Ramos (cell line): ENCODE measurements at regions not wholly inside any gene's neighbourhood (a gene's known extent, or its start where the extent isn't known, plus 50 kb on each side); places are given as distances from the start of the nearest gene placed in this dataset.

Experiments used
- in situ Hi-C: fragments of 300-500 bp; cut with MboI; formaldehyde crosslinking; loops from one replicate; pipeline ENCODE4 v1.14.3; 2022; ENCODE audit warnings: low sequenced_read_pairs; ENCODE audit not compliant: unreplicated experiment

DNA sequence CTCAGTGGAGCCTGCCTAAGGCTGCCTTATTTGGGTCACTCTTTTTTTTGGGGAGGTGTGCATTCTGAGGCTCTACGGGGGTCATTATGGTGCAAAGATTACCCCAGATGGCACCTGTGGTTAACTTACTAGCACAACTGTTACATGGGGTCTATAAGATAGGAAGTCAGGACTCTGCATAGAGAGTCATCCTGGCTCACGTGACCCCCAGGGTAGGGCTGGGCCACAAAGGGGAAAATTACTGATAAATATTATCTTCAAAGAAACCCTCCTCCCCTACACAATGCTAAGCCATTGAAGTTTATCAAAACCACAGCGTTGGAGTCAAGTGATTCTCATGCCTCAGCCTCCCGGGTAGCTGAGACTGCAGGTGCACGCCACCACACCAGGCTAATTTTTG lies 397.1 kb downstream of the MN1 start:
- in situ Hi-C loops: loop anchor here (10.0 to 25.0 kb wide), 3 partner anchors 60 to 608 kb away; partner anchors contain the start of gene MN1

DNA sequence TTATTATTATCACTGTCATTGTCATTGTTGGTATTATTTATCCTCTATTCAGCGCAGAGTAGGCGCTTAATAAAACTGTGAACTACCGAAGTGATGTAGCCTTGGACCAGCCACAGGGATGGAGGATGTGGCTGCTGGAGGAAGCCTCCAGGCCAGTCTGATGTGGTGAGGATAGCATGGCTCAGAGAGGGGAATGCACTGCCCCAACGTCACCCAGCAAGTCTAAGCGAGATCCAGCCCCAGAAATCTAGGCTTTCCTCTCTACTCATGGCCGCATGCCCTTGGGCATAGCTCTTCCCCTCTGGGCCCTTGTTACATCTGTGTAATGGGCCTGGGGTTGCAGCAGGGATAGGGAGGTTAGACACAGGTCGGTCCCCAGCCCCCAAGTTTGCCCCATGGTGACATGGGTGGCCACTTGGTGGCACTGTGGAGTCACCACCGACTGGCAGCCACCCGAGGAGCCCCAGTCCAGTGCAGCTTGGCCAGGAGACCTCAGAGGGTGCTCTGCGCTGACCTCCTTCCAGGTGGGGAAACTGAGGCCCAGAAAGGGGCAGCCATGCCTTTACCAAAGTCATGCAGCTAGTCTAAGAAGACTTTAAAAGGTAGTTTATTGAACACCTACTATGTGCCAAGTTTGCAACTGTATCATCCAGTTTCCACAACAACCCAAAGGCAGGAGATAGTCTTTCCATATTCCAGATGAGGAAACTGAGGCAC lies 395.7 kb downstream of the MN1 start:
- in situ Hi-C loops: loop anchor here (10.0 to 25.0 kb wide), 3 partner anchors 61 to 606 kb away; partner anchors contain the start of gene MN1

DNA sequence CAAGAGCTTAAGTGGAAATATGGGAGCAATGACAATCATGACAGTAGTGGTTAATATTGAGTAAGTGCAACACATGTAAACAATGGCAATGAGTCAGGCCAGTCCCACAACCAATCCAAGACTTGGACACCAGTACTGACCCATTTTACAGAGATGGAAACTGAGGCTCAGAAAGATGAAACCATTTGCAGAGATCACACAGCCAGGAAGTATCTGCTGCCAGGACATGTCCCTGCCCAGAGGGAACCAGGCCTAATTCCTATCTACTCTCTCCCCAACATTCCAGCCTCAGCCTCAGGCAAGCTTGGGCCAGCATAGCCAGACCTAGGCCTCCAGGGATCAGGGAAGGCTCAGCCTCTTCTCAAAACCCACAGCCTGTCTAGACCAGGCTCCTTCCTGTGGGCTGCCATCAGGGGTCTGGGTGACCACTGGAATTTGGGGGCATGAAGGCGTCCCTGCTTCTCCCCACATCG lies 395.1 kb downstream of the MN1 start:
- in situ Hi-C loops: loop anchor here (10.0 to 25.0 kb wide), 3 partner anchors 62 to 606 kb away; partner anchors contain the start of gene MN1

DNA sequence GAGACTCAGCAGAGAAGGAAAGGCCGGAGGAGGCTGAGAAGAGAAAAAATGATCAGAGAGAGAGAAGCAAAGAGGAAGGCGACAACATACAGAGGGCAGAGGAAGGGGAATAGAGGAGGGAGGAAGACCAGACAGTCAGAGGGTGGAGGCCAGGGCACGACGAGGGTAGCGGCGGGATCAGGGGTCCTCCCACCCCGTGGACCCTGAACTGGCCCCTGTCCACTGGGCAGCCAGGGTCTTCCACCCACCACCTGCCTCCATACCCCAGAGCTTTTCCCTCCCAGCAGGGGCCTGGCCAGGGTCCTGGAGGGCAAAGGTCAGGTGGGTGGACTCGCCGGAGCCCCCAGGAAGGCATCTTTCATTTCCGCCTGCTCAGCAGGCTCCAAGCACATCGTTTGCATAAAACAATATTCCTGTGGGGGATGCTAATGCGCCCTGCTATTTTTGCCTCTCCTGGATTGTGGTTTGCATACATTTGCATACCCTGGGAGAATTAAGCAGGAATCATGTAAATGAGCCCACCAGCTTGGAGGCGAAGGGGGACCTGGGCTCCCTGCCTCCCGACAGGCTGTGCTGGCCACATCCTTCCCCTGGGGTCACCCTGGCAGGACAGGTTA lies 394.1 kb downstream of the MN1 start:
- in situ Hi-C loops: loop anchor here (10.0 to 25.0 kb wide), 3 partner anchors 63 to 605 kb away; partner anchors contain the start of gene MN1

DNA sequence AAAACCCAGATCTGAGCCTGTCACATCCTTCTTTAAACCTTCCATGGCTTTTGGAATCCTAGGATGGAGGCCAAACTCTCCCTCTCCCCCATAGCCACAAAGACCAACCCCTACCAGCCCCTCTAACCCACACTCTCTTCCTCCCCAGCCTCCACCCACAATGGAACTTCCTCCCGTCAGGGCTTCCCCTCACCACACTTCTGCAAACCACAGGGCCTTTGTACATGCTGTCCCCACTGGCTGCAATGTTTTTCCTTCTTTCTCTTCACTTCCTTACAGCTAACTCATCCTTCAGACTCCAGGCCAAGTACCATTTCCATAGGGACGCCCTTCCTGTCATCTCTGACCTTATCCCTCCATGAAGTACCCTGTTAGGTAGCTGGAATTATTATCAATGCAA lies 393.5 kb downstream of the MN1 start:
- in situ Hi-C loops: loop anchor here (10.0 to 25.0 kb wide), 3 partner anchors 63 to 604 kb away; partner anchors contain the start of gene MN1

DNA sequence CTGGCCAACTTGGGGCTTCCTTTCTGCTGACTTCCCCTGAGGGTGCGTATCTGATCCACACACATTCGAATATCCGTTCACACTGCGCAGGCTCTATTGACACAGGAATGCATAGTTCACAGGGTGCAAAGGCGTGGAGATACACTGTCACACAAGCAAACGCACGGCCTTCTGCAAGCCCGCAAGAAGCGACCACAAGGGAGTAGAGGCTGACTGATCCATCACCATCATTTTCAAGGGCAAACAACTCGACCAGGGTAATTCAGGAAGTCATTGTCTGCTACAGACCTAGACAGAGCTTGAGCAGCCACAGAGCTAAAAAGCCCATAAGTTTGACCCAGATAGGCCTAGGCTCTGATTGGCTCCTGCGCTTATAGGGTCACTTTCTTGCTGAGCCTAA lies 392.3 kb downstream of the MN1 start:
- in situ Hi-C loops: loop anchor here (10.0 to 25.0 kb wide), 3 partner anchors 64 to 603 kb away; partner anchors contain the start of gene MN1

DNA sequence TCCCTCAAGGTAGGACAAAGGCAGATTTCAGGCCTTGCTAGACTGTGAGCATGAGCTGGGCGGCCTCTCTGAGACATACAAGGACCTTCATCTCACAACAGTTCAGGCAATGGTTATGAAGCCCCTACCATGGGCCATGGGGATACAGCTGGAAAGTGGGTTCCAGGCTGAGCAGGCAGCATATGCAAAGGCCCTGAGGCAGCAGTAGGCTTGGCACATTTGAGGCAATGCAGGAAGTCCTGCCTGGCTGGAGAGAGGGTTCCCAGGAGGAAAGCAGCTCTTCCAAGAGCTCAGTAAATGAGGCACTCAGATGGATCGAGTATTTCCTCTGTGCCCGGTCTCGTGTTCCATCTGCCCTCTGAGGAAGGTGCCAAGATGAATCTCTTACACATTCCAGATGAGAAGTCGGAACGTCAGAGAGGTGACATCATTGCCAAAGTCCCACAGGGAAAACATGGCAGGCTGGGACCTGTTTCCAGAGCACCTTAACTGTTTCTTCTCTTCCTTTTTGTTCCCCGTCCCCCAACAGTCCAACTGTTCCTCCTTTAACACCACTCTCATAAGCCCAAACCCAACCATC lies 388.6 kb downstream of the MN1 start:
- in situ Hi-C loops: loop anchor here (25.0 kb wide), 1 partner anchor 599 kb away; no protein-coding TSS in a partner anchor

DNA sequence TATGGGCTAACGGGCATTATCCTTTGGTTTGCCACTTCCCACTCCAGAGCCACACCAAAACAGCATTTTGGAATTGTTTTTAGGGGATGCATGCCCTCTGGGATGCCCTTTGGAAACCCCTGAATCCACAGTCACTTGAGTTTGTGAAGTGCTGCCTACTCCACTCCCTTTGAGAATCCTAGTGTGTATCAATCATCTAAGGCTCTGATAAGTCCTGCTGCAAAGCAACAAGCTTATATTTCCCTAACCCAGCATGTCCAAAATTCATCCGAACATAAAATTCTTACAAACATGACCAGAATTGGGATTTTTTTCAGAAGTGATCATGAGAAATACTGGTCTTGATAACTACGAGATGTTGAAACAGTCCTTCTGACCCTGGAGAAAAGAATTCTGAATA lies 387.9 kb downstream of the MN1 start:
- in situ Hi-C loops: loop anchor here (25.0 kb wide), 1 partner anchor 599 kb away; no protein-coding TSS in a partner anchor

DNA sequence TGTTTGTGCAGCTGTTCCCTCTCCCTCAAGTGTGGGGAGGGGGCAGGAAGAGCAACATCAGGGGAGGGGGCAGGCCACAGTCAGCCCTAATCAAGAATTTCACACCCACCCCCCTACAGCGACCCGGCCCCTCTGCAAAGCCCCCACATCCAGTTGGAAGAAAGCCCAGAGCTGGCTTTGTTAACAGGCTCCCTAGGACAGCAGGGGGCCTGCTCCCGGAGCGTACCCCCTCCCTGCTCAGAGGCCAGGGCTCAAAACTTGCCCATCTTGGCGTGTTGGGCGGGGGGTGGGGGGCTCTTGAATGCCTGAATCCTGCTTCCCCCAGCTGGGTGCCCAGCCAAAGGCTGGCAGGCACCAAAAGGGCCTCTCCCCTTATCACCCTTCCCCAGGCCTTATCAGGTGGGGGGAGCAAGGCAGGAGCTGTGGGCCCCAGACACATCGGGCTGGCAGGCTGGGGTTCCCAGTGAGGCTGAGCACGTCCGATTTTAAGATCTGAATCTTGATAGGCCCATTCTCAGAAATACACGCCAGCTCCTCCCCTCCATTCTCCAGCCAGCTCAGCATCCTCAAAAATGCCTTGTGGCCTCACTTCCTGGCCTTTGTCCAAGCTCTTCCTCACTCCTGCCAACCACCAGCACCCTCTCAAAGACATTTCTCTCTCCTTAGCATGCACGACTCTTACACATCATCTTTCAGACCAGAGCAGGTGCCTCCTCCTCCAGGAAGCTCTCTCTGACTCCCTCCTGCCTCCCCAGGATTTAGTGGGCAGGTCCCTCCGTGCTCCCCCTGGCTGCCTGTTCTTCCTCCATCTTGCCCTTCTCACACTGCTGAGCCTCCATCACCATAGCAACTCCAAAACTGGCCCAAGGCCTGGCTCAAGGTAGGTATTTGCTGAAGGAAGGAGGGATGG lies 384.8 kb downstream of the MN1 start:
- in situ Hi-C loops: loop anchor here (25.0 kb wide), 1 partner anchor 596 kb away; no protein-coding TSS in a partner anchor

DNA sequence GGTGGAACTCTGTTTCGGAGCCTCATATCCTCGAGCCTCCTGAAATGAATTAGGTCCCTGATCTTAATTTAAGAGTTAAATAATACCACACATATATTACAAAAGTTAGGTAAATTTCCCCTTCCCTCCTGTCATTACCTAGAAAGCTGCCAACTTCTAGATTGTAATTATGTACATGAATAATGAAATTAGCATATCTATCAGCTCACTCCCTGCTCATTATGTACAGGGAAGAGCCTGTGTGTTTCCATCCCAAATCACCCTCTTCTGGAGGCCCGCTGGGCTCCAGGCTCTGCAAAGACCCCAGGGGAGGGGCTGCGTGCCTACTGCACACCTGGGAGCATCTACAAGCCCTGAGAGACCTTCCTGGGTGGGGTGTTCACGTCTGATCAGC lies 384.1 kb downstream of the MN1 start:
- in situ Hi-C loops: loop anchor here (25.0 kb wide), 1 partner anchor 595 kb away; no protein-coding TSS in a partner anchor

DNA sequence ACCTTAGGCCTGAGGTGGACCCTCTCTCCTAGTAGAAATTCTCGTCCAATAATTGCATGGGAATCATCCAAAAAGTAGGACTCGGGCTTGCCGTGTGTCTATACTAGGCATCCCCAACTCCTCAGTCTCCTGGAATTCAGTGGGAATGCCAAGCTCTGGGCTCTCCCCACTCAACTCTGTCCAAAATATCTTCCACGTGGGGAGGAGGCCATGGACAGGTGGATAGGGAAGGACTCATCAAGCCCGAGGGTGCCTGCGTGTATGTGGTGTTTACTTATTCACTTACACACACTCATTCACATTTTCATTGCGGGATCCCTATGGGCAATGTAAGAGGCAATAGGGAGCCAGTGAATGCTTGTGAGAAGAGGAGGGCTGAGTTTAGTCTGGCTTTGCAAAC lies 383.3 kb downstream of the MN1 start:
- in situ Hi-C loops: loop anchor here (25.0 kb wide), 1 partner anchor 594 kb away; no protein-coding TSS in a partner anchor

DNA sequence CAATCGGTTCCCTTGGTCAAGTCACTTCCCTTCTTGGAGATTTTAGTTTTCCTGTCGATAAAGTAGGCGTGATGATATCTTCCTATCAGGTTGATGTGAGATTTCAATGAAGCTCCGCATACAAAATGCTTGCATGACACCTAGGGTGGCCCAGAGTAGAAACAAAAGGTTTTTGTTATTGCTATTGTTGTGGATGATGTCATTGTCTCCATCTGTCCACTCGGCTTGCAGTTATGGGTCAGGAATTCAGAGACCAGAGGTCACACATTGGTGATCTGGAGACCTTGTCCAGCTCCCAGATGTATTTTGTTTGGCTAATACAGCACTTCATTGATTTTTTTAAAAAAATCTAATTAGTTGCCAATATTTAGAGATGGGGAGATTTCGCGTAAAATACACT lies 382.1 kb downstream of the MN1 start:
- in situ Hi-C loops: loop anchor here (25.0 kb wide), 1 partner anchor 593 kb away; no protein-coding TSS in a partner anchor

DNA sequence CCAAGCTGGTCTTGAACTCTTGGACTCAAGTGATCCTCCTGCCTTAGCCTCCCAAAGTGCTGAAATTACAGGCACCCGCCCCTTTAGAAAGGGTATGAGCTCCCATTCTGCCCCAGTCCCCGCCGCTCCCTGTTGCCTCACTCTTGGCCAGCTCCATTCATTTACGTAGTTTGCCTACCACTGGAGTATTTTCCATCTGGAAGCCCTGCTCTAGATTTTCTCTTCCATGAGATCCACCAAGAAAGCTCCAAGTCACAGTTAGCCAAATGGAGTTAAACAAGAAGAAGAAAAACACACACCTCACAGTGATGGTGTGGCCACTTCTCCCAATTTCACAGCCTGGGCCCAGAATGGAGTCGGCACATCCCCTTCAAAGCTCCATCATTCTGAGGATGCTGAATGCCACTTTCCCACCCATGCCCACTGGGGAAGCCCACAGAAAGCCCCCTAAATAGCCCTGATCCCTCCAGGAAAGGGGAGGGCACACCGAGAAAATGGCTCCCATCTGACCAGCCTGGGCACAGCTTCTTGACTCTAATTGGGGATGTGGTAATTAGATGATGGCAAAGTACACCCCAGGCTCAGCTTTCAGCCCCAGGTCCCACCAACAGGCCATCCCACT lies 381.2 kb downstream of the MN1 start:
- in situ Hi-C loops: loop anchor here (25.0 kb wide), 1 partner anchor 592 kb away; no protein-coding TSS in a partner anchor

DNA sequence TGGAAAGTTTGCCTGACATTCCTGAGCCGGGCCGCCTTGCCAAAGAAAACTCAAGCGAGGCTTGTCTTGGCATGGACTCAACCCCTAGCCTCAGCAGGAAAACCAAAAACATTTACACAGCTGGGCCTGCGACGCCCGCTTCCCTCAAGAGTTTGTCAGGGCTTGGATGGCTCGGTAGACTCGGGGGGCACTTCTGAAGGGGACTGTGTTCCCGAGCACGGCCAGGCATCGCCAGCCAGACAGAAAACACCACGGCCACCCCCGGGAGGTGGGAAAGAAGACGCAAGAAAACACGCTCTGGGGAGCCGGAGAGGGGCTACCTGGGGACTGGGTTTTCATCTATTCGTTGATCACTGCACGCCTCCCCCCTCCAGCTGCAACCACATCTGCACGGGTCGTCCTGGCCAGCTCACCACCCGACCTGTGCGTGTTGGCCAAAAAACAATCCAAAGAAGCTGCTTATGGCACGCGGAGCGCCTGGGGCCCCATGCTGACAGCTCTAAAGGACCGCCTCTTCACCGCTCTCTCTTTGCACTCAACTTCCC lies 380.7 kb downstream of the MN1 start:
- in situ Hi-C loops: loop anchor here (25.0 kb wide), 1 partner anchor 591 kb away; no protein-coding TSS in a partner anchor

DNA sequence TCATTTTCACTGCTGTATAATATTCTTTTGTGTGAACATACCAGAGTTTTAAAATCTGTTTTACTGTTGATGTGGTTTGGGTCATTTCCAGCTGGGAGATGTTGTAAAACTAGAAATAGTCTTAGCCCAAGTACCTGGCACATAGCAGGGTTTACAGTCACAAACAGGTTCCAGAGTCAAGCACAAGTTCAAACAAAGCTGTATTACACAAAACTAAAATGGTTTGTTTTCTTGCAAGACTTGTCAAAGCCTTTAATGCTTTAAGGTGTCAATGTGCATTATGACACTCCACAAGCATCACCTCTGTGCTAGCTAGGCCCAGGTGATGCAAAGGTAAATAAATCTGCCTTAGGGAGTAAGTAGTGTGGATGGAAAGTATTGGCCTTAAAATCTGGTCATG lies 379.1 kb downstream of the MN1 start:
- in situ Hi-C loops: loop anchor here (25.0 kb wide), 1 partner anchor 590 kb away; no protein-coding TSS in a partner anchor

DNA sequence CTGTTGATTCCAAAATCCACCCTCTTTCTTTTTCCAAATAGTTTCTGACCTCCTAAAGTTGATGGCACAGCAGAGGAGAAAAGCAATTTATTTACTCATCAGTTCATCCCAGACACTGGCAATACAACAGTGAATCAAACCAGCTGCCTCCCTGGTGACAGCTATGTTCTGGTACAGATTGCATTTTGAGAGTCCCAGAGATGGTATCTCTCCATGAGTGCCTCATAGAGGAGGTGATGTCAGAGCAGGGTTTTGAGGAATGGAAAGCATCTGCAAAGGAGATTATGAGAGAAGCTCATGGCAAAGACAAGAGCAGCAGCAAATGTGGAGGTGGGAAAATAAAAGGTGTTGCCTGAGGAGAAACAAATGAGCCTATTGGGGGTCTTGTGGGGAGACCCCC lies 377.2 kb downstream of the MN1 start:
- in situ Hi-C loops: loop anchor here (25.0 kb wide), 1 partner anchor 588 kb away; no protein-coding TSS in a partner anchor

DNA sequence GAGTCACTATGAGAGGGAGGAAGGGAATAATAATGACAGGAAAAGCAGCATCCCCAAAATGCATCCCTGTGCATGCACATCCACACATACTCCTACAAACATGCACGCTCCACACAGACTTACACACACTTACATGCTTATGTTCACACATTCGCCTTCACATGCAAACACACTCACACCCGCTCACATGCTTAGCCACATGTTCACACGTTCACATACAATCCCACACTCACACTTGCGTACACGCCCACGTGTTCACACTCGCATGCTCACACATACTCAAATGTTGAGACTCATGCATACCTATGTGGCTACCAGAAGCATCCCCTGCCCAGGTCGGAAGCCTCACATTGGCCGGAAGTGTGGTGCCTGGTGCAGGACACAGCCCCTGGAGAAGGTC lies 372.1 kb downstream of the MN1 start:
- in situ Hi-C loops: no loop called here

DNA sequence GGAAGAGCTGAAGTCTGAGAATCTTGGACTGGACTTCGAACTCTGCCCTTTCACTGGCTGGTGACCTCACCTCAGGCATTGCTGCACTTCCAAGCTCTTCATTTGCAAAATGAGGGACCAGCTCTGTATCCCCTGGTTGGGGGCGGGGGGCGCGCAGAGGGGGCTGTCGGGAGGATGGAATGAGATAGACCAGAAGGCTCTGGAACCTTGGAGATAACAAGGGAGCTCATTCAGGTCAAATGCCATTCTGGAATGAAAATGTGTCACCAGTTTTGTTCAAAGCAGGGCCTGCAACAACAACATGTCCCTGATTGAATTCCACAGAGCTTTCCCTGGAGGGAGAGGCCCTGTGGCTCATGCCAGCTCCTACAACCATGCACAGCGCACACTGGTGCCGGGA lies 370.5 kb downstream of the MN1 start:
- in situ Hi-C loops: no loop called here

DNA sequence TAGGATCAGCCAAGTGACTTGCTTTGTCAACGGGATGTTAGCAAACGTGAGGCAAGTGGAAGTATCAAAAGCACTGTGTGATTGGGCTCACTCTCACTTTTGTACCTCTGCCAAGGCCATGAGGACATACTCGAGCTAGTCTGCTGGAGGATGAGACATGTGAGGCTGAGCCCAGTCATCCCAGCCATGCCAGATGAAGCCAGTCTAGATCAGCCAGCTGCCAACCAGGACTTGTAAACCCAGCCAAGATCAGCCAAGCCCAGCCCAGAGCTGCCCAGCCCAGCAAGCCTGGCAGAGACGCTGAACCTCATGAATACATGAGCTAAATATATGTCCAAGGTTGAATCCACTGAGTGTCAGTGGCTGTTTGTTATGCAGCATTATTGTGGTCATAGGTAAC lies 369.7 kb downstream of the MN1 start:
- in situ Hi-C loops: no loop called here
